NOMO-1 (cell line): ENCODE measurements at regions not wholly inside any gene's neighbourhood (a gene's known extent, or its start where the extent isn't known, plus 50 kb on each side); places are given as distances from the start of the nearest gene placed in this dataset.
"Not testable (repeated sequence)": the region's sequence is repeated elsewhere in the genome, so short reads cannot be mapped to it uniquely, and the experiment has no call there.

ENCODE experiments used
- DNase-seq, 2 experiments: peaks; one replicate each; lab custom pipeline; 2025; ENCODE audit not compliant: unreplicated experiment in 2 of 2; lab: John Stamatoyannopoulos, UW

GRCh38 chr6:74255007-74255406, 559.0 kb downstream of the CD109 start:
- not testable (repeated sequence) for DNase-seq

- DNase-seq: not testable (repeated sequence)
Measured at GRCh38 chr6:74254147-74254546, 558.1 kb downstream of the CD109 start.

- DNase-seq: no peak
Measured at GRCh38 chr6:74253261-74253660, 557.3 kb downstream of the CD109 start.

GRCh38 chr6:74250161-74250818, 554.3 kb downstream of the CD109 start:
- no peak for DNase-seq

- DNase-seq: no peak
Measured at GRCh38 chr6:74249658-74250057, 553.7 kb downstream of the CD109 start.

GRCh38 chr6:74248966-74249365, 553.0 kb downstream of the CD109 start:
- no peak for DNase-seq

- DNase-seq: no peak
Measured at GRCh38 chr6:74222768-74223333, 526.8 kb downstream of the CD109 start.

- no peak for DNase-seq
Measured at GRCh38 chr6:74213995-74214394, 518.0 kb downstream of the CD109 start.

- no peak for DNase-seq
Measured at GRCh38 chr6:74208239-74208638, 512.2 kb downstream of the CD109 start.

- no peak for DNase-seq
Measured at GRCh38 chr6:74199215-74199915, 503.4 kb downstream of the CD109 start.

- DNase-seq: no peak
Measured at GRCh38 chr6:74197310-74197709, 501.3 kb downstream of the CD109 start.

GRCh38 chr6:74187811-74188210, 491.8 kb downstream of the CD109 start:
- DNase-seq: no peak

- no peak for DNase-seq
Measured at GRCh38 chr6:74182992-74183391, 487.0 kb downstream of the CD109 start.

- DNase-seq: no peak
Measured at GRCh38 chr6:74181471-74181870, 485.5 kb downstream of the CD109 start.

- no peak for DNase-seq
Measured at GRCh38 chr6:74177506-74177905, 481.5 kb downstream of the CD109 start.

- DNase-seq: not testable (repeated sequence)
Measured at GRCh38 chr6:74170550-74170949, 474.5 kb downstream of the CD109 start.

GRCh38 chr6:74170118-74170517, 474.1 kb downstream of the CD109 start:
- no peak for DNase-seq

GRCh38 chr6:74167976-74168375, 472.0 kb downstream of the CD109 start:
- no peak for DNase-seq

GRCh38 chr6:74167511-74167910, 471.5 kb downstream of the CD109 start:
- no peak for DNase-seq

- DNase-seq: no peak
Measured at GRCh38 chr6:74166849-74167248, 470.8 kb downstream of the CD109 start.

GRCh38 chr6:74161380-74161779, 465.4 kb downstream of the CD109 start:
- DNase-seq: no peak

GRCh38 chr6:74152096-74152675, 456.2 kb downstream of the CD109 start:
- DNase-seq: no peak
